KOPT-K1 (cell line): ENCODE measurements at regions not wholly inside any gene's neighbourhood (a gene's known extent, or its start where the extent isn't known, plus 50 kb on each side); places are given as distances from the start of the nearest gene placed in this dataset.

ENCODE experiments used
- H3K27ac ChIP-seq: fragments of 200-600 bp; sonication (generic); 2 replicates; pipeline ENCODE4 v1.5.1; 2016; ENCODE audit warnings: antibody characterized with exemption, mild to moderate bottlenecking, low read depth, low read length; ENCODE audit not compliant: poor library complexity, severe bottlenecking
- H3K36me3 ChIP-seq: fragments of 200-600 bp; sonication (generic); 2 replicates; pipeline ENCODE4 v1.5.1; 2017; ENCODE audit warnings: antibody characterized with exemption, mild to moderate bottlenecking, low read length, moderate library complexity; ENCODE audit not compliant: insufficient read depth
- H3K9me3 ChIP-seq: fragments of 200-600 bp; sonication (generic); 2 replicates; pipeline ENCODE4 v1.5.1; 2017; ENCODE audit warnings: antibody characterized with exemption, low read length, mild to moderate bottlenecking; ENCODE audit not compliant: insufficient read depth, poor library complexity, severe bottlenecking

- no peak overlapping the region for H3K27ac ChIP-seq
- peaks cover 6% of the 10 kb centered on the region for H3K9me3 ChIP-seq
Measured at GRCh38 chr12:91594715-91595114, 412.1 kb upstream of the DCN start.

DNA sequence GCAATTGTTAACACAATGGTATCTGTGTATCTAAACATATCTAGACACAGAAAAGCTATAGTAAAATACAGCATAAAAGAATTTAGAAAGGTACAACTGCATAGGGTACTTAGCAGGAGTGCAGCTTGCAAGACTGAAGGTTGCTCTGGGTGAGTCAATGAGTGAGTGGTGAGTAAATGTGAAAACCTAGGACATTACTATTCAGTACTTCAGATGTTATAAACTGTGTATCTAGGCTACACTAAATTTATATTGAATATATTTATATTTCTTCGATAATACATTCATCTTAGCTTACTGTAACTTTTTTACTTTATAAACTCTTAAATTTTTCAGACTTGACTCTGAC is 409.0 kb upstream of the DCN start:
- H3K36me3 ChIP-seq, result no peaks in the 10 kb centered on the region

More at GRCh38 chr12:91594715-91595114, 412.1 kb upstream of the DCN start:
- no peaks in the 10 kb centered on the region for H3K36me3 ChIP-seq

GRCh38 chr12:91590966-91591638 is 408.5 kb upstream of the DCN start:
- H3K27ac ChIP-seq, result no peak overlapping the region
- no peaks in the 10 kb centered on the region for H3K9me3 ChIP-seq
- no peaks in the 10 kb centered on the region for H3K36me3 ChIP-seq

More for the DNA sequence above, 409.0 kb upstream of the DCN start:
- no peaks in the 10 kb centered on the region for H3K9me3 ChIP-seq
- no peak overlapping the region for H3K27ac ChIP-seq

GRCh38 chr12:91588874-91589454 is 406.3 kb upstream of the DCN start:
- Histone ChIP-seq H3K9me3 (no peaks in the 10 kb centered on the region), H3K36me3 (no peaks in the 10 kb centered on the region), H3K27ac (no peak overlapping the region)

GRCh38 chr12:91586015-91586414 is 403.4 kb upstream of the DCN start:
- Histone ChIP-seq H3K9me3 (no peaks in the 10 kb centered on the region), H3K27ac (no peak overlapping the region), H3K36me3 (no peaks in the 10 kb centered on the region)

DNA sequence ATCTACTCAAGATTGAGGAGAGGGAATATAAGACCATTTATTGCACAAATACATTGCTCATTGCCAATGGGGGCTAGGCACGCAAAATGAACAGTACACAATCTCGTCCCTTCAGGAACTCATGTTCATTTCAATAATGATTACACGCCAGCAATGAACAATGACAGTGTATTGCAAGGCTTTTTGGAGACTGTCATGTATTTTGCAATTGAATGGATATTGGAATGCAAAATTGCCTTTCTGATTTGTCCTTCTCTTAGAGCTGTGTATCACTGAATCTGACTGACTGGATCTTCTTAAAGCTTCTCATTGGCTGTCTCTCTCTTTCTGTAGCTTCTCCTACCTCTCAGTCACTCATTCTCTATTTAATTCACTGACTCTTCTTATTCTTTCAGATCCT is 400.2 kb upstream of the DCN start:
- Histone ChIP-seq H3K9me3 (no peaks in the 10 kb centered on the region), H3K36me3 (no peaks in the 10 kb centered on the region), H3K27ac (no peak overlapping the region)

DNA sequence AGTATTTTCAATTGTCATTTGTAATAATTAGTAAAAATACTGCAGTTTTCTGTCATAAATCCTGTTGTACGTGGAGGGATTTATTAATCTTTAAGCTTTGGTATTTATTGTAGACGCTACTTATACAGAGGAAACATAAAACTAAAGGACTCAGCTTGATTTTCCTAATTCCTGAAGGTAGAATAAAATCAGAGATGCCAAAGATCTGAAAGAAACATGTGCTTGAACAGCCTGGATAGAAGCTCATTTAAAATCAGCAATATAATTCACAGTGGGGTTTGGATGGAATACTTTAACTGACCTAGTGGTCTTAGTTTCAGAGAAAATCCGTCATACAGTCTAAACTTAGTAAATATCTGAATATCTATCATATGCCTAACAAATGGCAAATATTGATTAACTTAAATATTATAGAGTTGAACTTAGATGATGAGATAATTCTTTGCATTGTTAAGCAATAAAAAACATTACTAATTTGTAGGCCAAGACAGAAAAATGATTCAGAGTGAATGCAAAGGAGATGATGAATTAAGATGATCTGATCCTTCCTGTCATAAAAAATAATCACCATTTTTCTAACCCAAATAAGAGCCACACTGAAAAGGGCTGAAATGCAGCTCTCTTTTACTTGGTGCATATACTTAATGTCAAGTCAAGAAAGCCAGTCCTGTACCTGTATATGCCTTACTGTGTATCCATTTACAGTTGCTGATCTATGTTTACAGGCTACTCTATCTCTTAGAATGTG is 397.1 kb upstream of the DCN start:
- Histone ChIP-seq H3K36me3 (no peaks in the 10 kb centered on the region), H3K27ac (no peak overlapping the region), H3K9me3 (no peaks in the 10 kb centered on the region)

- Histone ChIP-seq H3K36me3 (no peaks in the 10 kb centered on the region), H3K9me3 (no peaks in the 10 kb centered on the region), H3K27ac (peak overlapping the region; percentile 43)
Measured at GRCh38 chr12:91577586-91578539, 395.2 kb upstream of the DCN start.

GRCh38 chr12:91576432-91576831 is 393.8 kb upstream of the DCN start:
- Histone ChIP-seq H3K36me3 (no peaks in the 10 kb centered on the region), H3K9me3 (no peaks in the 10 kb centered on the region), H3K27ac (no peak overlapping the region)

- no peak overlapping the region for H3K27ac ChIP-seq
- H3K36me3 ChIP-seq, result no peaks in the 10 kb centered on the region
- H3K9me3 ChIP-seq, result no peaks in the 10 kb centered on the region
Measured at GRCh38 chr12:91575630-91576029, 393.0 kb upstream of the DCN start.

GRCh38 chr12:91574975-91575374 is 392.4 kb upstream of the DCN start:
- Histone ChIP-seq H3K36me3 (no peaks in the 10 kb centered on the region), H3K27ac (no peak overlapping the region), H3K9me3 (no peaks in the 10 kb centered on the region)

- Histone ChIP-seq H3K27ac (no peak overlapping the region), H3K9me3 (no peaks in the 10 kb centered on the region)
Measured at GRCh38 chr12:91574391-91574790, 391.8 kb upstream of the DCN start.

DNA sequence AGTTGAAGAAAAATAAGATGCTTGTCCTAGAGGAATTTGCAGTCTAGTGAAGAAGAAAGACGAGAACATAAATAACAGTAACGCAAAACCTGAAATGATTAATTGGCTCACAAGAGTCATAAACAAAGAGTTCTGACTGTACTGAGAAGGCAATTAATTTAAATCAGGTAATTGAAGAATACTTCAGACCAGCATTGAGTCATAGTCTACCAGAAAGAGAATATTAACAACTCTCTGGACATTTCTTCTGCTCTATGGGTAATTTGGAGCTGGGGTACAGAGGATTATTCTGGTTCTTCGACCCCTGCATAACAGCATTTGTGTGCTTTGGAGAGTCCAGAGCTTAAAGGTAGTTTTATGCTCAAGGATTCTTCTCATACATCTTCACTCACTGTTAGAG is 390.3 kb upstream of the DCN start:
- Histone ChIP-seq H3K9me3 (no peaks in the 10 kb centered on the region), H3K27ac (no peak overlapping the region), H3K36me3 (no peaks in the 10 kb centered on the region)

More at GRCh38 chr12:91574391-91574790, 391.8 kb upstream of the DCN start:
- H3K36me3 ChIP-seq, result no peaks in the 10 kb centered on the region

DNA sequence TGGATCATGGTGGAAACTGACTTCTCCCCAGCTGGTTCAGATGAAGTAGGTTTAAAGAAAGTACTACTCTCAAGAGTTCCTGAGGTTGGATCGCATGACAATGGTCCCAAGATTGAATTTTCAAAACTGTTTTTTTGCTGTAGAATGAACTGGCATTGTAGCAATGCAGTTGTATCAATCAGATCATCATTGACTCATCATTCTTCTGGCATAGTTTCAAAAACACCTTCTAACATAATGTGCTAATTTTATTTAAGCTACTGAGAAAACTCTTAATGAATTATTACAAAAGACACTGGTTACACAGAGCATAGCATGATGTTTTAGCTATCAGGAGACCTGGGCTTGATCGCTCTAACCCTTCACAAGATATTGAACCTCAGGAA is 384.5 kb upstream of the DCN start:
- H3K9me3 ChIP-seq, result peaks cover 8% of the 10 kb centered on the region
- no peaks in the 10 kb centered on the region for H3K36me3 ChIP-seq
- H3K27ac ChIP-seq, result no peak overlapping the region
